ENCODE measurements at regions not wholly inside any gene's neighbourhood (a gene's known extent, or its start where the extent isn't known, plus 50 kb on each side); places are given as distances from the start of the nearest gene placed in this dataset.

DNA sequence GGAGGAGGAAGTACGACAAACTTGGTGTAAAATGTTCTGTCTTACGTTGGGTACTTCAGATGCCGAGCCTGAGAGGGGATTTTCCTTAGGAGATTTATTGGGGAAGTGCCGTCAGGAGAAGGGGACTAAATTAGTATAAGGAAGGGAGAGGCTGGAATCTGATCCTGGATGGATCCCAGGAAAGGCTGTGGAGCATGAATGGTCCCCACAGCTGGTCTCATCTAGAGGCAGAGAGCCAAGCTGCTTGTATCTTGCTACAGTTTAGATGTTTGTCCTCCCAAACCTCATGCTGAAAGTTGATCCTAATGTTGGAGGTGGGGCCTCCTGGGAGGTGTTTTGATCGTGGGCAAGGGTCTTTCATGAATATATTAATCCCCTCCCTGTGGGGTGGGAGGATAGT, 798.4 kb upstream of the EEF2KMT start:
- Mint-ChIP-seq H3K4me1 (no peaks in the 10 kb centered on the region), H3K36me3 (ENCODE audit: low read depth) (no peaks in the 10 kb centered on the region), H3K27me3 (ENCODE audit: low read depth) (peaks cover 6% of the 10 kb centered on the region), H3K27ac (ENCODE audit: unreplicated experiment) (no peak overlapping the region), H3K9me3 (no peaks in the 10 kb centered on the region), H3K4me3 (no peak overlapping the region)
- no peak for DNase-seq (ENCODE audit: low read depth, low spot score)
- TF ChIP-seq, protein P1, sequence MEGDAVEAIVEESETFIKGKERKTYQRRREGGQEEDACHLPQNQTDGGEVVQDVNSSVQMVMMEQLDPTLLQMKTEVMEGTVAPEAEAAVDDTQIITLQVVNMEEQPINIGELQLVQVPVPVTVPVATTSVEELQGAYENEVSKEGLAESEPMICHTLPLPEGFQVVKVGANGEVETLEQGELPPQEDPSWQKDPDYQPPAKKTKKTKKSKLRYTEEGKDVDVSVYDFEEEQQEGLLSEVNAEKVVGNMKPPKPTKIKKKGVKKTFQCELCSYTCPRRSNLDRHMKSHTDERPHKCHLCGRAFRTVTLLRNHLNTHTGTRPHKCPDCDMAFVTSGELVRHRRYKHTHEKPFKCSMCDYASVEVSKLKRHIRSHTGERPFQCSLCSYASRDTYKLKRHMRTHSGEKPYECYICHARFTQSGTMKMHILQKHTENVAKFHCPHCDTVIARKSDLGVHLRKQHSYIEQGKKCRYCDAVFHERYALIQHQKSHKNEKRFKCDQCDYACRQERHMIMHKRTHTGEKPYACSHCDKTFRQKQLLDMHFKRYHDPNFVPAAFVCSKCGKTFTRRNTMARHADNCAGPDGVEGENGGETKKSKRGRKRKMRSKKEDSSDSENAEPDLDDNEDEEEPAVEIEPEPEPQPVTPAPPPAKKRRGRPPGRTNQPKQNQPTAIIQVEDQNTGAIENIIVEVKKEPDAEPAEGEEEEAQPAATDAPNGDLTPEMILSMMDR (conservative IDR thresholded peaks at IDR 0.05), result no peak

DNA sequence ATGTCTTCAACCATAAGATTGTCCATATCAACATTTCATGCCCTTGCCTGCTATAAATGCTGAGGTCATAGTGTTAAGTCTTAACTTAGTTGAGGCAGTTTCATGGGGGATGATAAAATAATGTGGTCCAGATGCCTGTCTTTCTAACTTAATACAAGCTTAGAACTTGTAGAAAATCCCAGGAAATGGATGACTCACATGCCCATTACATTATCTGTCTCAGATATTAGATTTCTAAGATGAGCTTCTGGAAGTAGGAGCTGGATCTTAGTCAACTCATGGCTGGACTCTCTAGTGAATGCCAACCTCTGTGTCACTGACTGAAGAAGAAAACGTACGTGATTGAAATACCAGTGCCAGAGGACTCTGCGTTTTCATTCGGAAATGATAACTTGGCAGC, 797.5 kb upstream of the EEF2KMT start:
- Mint-ChIP-seq H3K4me3 (no peak overlapping the region), H3K9me3 (no peaks in the 10 kb centered on the region), H3K36me3 (ENCODE audit: low read depth) (no peaks in the 10 kb centered on the region), H3K27me3 (ENCODE audit: low read depth) (peaks cover 6% of the 10 kb centered on the region), H3K27ac (ENCODE audit: unreplicated experiment) (no peak overlapping the region), H3K4me1 (no peaks in the 10 kb centered on the region)
- TF ChIP-seq, protein P1 (conservative IDR thresholded peaks at IDR 0.05), result no peak
- no peak for DNase-seq (ENCODE audit: low read depth, low spot score)

DNA sequence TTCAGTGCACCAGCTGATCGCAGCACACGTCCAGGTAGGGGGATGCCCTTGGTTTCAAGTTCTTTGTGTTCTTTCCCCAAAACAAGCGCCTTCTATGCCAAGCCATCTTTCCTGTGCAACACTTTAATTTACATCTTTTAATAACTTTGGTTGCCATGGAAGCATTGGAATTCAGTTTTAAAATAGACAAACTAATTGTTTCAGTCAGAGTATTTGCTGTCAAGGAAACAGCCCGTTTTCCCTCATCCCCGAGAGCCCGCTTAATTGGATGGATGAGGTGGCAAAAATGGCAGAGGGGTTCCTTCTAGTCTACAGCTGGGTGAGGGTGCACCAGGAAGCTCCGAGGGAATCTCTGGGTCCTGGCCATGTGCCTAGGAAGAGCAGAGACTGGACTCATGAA, 793.7 kb upstream of the EEF2KMT start:
- no peak overlapping the region for H3K27ac Mint-ChIP-seq (ENCODE audit: unreplicated experiment)
- peaks cover 5% of the 10 kb centered on the region for H3K27me3 Mint-ChIP-seq (ENCODE audit: low read depth)
- no peaks in the 10 kb centered on the region for H3K36me3 Mint-ChIP-seq (ENCODE audit: low read depth)
- H3K9me3 Mint-ChIP-seq, result no peaks in the 10 kb centered on the region
- H3K4me1 Mint-ChIP-seq, result no peaks in the 10 kb centered on the region
- DNase-seq (ENCODE audit: low read depth, low spot score), result no peak
- H3K4me3 Mint-ChIP-seq, result no peak overlapping the region
- TF ChIP-seq, protein P1 (conservative IDR thresholded peaks at IDR 0.05), result no peak

DNA sequence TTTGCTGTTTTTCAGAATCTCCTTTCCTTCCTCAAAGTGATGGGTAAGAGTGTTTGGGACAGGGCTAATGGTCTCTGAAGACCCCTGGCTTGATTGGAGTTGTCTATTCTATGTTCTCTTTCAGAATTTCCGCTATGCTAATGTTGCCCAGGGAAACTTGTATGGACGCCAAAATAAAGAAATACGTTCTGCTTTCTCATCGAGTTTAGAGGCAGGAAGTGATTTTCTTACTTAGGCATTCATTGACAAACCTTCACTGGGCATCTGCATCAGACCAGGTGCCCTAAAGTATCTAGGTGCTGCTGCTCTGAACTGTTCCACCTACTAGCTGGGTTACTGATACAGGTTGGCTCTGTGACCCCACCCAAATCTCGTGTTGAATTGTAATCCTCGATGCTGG, 787.9 kb upstream of the EEF2KMT start:
- Mint-ChIP-seq H3K9me3 (no peaks in the 10 kb centered on the region), H3K36me3 (ENCODE audit: low read depth) (no peaks in the 10 kb centered on the region), H3K4me3 (no peak overlapping the region), H3K27me3 (ENCODE audit: low read depth) (peaks cover 14% of the 10 kb centered on the region), H3K27ac (ENCODE audit: unreplicated experiment) (no peak overlapping the region), H3K4me1 (no peaks in the 10 kb centered on the region)
- TF ChIP-seq, protein P1 (conservative IDR thresholded peaks at IDR 0.05), result no peak
- no peak for DNase-seq (ENCODE audit: low read depth, low spot score)

DNA sequence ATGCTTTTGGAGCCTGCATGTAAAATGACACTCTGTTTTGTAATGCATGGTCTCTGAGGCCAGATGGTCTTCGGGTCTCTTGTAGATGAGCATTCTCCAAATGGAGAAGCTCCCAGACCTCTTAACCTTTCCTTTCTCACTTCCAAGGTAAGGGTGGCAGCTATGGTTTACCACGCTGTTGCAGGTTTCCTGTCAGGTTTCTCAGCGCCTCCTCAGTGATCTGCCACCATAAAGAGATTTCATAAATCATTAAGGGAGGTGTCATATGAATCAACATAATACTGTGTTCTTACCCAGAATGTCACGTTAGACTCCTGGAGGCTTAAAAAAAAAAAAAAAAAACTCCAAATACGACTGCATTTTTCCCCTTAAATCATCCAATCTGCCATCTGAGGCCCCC, 787.4 kb upstream of the EEF2KMT start:
- Mint-ChIP-seq H3K27me3 (ENCODE audit: low read depth) (peaks cover 14% of the 10 kb centered on the region), H3K36me3 (ENCODE audit: low read depth) (no peaks in the 10 kb centered on the region), H3K27ac (ENCODE audit: unreplicated experiment) (no peak overlapping the region), H3K4me1 (no peaks in the 10 kb centered on the region), H3K9me3 (no peaks in the 10 kb centered on the region), H3K4me3 (no peak overlapping the region)
- DNase-seq (ENCODE audit: low read depth, low spot score), result no peak
- TF ChIP-seq, protein P1 (conservative IDR thresholded peaks at IDR 0.05), result no peak

DNA sequence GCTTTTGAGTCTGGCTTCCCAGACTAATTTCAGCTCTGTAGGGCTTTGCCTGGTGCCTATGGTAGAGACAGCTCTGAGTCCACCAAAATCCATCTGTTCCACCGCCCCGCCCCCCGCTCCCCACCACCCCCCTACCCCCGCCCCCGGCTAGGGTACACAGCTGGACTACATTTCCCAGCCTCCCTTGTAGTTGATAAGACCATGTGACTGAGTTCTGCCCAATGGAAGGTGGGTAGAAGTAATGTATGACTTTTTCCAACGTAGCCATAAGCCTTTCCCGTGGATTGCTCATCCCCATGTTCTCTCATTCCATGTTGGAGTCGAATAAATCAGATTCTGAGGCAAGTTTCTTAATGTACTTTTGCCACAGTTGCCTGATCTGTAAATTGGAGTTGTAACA, 786.7 kb upstream of the EEF2KMT start:
- TF ChIP-seq, protein P1 (conservative IDR thresholded peaks at IDR 0.05), result no peak
- Mint-ChIP-seq H3K9me3 (no peaks in the 10 kb centered on the region), H3K36me3 (ENCODE audit: low read depth) (no peaks in the 10 kb centered on the region), H3K27me3 (ENCODE audit: low read depth) (peaks cover 16% of the 10 kb centered on the region), H3K4me3 (no peak overlapping the region), H3K27ac (ENCODE audit: unreplicated experiment) (no peak overlapping the region), H3K4me1 (no peaks in the 10 kb centered on the region)
- no peak for DNase-seq (ENCODE audit: low read depth, low spot score)
